Upper lobe of left lung (tissue), 4 donors: ENCODE measurements at regions not wholly inside any gene's neighbourhood (a gene's known extent, or its start where the extent isn't known, plus 50 kb on each side); places are given as distances from the start of the nearest gene placed in this dataset.

Experiments
- CTCF ChIP-seq, 6 experiments: fragments of 450-650 bp in 4 of 6; fragments of 200-600 bp in 2 of 6; sonication (generic) in 2 of 6; IDR thresholded peaks; one replicate each; pipeline ENCODE4 v1.5.1; 2016 to 2019; ENCODE audit warnings: antibody characterized with exemption in 6 of 6
- EP300 ChIP-seq, 4 donors: sonication (generic); formaldehyde crosslinking; IDR thresholded peaks; one replicate each; pipeline ENCODE4 v1.5.1; 2017; ENCODE audit warnings: antibody characterized with exemption in 4 of 4, control low read depth in 2 of 4

DNA sequence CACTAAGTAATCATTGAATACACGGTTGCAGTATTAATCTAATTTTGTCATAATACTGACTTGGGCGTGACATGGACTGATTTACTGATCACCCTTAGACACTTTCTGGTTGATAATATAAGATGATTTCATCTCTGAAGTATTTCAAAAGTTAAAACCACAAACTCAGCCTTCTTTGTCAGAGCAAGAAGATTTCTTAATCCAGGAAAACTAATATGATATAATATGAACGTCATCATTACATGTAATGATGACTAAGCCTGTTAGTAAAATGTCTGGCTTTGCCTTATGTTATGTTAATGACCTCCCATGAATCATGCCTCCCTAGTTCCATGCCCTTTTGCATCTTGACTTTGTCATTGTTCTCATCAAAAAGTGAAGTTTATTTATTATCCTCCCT lies 1325.0 kb upstream of the CDH2 start:
- TF ChIP-seq CTCF (IDR thresholded peaks at IDR 0.05) (no peak), EP300 (IDR thresholded peaks at IDR 0.05) (no peak)
